Putamen (tissue), 1 donor: ENCODE measurements at regions not wholly inside any gene's neighbourhood (a gene's known extent, or its start where the extent isn't known, plus 50 kb on each side); places are given as distances from the start of the nearest gene placed in this dataset.
"Not testable (repeated sequence)": the region's sequence is repeated elsewhere in the genome, so short reads cannot be mapped to it uniquely, and the experiment has no call there.

Experiments
- DNase-seq: peaks from one replicate; pipeline ENCODE4 v3.0.0-alpha.2; 2016; ENCODE audit warnings: low spot score

DNA sequence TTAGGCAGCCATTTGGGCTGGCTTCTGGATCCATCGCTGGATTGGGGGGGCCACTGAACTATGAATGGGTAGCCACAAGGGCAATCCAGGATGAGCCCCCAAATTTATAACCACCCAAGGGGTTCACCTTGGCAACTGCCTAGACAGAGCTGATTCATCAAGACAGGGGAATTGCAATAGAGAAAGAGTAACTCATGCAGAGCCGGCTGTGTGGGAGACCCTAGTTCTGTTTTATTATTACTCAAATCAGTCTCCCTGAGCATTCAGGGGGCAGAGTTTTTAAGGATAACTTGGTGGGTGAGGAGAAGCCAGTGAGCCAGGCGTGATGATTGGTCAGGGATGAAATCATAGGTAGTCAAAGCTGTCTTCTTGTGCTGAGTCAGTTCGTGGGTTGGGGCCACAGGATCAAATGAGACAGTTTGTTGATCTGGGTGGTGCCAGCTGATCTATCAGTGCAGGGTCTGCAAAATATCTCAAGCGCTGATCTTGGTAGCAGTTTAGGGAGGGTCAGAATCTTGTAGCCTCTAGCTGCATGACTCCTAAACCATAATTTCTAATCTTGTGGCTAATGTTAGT is 57.9 kb downstream of the DNAJB9 start:
- no peak for DNase-seq

DNA sequence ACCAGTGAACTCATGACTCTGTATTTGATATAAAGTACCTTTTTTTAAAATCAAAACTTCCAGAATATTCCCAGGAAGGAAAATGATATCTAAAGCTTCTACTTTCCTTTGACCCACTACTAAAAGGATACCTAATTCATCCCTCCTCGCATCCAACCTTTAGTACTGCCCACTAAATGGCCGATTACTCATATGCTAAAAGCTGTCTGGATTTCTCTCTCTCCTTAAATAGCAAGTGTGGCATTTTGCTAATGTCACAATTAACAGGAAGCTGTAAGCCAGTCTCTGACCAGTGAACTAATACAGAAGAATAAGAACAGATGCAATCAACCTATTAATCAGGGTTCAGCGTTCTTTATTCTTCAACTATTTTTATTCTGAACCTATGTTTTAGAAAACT is 59.0 kb downstream of the DNAJB9 start:
- DNase-seq = no peak

DNA sequence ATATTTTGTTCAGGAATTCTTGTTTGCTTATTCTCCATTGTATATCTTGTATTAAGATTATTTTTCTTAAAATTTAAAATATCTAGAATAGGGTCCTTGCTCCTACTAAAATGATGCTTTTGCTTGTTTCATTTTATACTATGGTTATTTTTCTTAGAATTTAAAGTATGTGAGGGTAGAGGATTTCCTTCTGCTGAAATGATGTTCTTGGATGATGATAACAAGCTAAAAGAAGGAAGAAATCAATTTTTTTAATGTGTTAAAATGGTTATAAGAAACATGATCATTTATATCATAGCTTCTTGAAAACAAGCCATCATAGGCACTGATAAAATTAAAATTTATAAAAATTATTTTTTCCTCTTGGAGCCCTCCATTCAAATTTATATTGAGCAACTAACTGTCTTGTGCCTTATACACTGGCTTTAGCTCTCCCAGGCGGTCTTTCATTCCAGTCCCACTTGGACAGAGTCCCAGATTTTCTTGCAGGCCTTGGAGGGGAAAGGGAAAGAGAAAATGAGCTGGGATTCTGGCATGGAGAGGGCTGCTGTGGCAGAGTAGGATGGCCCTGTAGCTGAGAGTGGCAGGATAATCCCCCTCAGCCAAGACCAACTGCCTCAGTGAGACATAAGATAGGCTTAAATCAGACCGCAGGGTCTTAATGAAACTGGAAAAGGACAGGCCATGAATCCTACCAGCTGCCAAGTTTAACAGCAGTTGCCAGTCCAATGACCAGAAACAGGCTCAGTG is 60.2 kb downstream of the DNAJB9 start:
- DNase-seq = peak; percentile 42

DNA sequence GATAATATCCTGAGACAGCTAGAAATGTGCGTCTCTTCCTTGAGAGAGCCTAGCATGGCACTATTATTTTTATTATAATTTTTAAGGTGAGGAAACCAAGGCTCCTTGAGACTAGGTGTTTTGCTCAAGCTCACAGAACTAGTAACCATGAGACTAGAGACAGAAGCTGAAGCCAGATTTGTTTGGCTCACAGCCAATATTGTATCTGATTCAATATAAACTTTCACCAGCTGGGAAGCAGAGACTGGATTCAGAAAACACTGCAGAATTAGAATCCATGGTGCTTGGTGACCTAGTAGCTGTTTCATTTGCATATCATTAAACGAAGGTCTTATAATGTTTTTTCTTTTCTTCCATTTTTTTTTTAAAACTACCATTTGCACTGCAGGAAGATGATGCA is 64.4 kb downstream of the DNAJB9 start:
- DNase-seq = no peak

DNA sequence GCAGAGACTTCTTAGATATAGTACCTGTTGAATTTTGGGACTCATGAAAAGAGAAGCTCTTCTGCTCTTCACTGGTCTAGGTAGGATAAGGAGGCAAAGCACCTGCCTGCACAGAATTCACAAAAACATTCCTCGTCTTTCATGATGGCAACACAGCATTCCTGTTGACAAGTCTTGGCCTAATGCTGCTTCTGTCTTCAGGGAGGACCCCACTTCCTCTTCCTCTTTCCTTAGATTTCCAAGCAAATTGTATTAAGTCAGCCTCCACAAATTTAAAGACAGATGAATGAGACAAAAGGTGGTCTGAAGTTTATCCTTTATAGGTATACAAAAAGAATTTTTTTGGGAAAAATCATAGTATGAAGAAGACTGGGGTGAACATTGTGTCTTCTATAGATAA is 64.9 kb downstream of the DNAJB9 start:
- DNase-seq = no peak

DNA sequence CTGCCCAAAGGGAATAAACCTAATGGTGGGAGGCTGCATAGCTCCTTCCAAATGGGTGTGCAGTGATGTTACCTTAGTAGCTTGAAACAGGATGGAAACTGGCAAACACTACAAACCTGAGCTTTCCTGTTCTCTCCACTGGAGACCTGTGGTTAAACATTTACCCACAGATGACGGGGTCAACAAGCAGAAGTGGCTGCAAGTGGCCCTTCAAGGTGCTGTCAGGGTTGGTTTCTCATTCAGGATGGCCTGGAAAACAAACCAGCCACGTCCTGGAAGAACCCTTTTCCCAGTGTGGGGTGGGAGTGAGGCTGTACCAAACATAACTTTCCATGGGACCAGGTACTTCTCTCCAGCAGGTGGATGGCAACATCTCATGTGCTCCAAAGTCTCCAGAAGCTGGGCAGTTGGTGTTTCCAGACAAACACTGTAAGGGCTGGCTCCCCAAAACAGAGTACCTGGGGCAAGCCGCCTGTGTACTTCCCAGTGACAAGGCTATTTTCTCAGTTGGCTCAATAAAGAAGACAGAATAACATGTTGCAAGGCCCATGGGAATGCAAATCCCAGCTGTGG is 67.5 kb downstream of the DNAJB9 start:
- no peak for DNase-seq

DNA sequence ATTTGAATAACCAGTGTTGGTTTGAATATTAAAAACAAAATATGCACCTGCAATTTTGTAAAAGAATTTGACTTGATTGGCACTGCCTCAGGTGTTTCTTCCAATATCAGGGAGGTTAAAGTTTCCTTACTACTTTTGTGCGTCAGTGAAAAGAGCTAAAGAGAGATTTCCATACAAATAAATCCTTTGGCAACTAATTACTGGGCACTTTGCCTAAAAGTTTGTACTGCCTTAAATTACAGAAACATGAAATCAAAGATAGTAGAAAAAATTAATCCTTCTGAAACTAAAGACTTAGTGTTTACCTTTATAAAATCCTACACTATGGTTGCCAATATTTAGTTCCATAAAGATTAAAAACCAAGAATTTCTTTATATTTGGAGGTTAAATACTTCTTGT is 72.5 kb downstream of the DNAJB9 start:
- DNase-seq = no peak

DNA sequence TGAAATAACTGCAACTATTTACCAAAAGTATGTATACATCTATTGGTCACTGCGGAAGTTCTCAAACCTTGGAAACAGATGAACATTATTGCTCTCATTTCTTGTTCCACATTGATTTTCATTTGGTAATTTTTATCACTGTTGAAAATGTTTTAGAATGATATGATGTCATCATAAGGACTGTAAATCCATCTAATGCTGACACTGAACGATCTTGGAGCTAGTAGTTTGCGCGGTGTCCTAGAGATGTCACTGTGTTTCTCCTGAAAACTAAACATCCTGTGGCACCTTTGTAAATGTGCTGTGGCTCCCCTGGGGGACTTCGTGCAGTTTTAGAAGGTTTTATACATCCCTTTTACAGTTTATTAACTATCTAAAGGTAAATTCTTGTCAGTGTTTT is 73.5 kb downstream of the DNAJB9 start:
- no peak for DNase-seq

DNA sequence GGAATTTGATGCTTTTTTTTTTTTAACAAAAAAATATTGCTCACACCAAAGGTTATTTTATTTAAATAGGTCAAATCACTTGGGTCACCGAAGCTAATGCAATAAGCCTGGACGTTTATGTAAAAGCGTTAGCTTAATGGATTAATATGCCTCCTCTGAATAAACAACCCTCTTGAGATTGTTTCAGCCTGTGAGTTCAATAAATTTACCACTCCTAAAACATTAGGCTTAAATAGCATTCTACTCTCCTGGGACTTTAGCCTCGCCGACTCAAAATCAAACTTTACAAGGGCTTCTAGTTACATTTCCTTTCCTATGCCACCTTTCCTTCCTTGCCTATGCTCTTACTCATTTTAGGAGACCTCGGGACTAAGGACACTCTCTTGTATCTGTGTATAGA is 79.3 kb downstream of the DNAJB9 start:
- DNase-seq = no peak

DNA sequence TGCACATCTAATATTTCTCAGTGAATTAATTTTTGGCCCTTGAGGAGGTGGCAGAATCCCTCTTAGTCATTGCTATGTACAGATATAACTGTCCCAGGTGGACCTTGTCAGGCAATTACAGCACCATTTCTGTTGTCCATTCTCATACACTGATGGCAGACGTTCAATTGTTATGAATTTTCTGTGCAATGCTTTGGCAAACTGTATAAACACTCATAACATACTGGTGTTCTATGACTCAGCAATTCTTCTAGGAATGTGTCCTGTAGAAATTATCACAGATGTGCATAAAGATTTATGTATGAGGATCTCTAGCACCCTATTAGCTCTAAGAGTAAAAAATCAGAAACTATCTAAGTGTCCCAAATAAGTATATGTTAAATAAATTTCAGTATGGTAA is 80.8 kb downstream of the DNAJB9 start:
- DNase-seq = no peak

DNA sequence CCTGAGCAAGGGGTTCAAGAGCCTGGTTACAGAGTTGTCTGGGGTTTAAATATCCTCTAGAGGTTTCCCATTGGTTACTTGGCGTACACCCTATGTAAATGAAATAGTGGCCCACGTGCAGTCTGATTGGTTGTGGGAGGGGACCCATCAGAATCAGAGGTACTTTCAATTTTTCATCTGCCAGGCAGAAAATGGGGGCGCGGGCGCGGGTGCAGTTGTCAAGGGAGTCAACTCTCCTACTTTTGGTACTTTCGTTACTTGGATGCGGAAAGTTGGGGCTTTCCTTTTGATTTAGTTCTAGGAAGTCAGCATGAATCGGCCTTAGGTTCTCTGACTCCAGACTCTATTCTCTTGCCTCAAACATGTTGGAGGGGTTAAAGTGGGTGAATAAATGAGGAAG is 83.2 kb downstream of the DNAJB9 start:
- no peak for DNase-seq

DNA sequence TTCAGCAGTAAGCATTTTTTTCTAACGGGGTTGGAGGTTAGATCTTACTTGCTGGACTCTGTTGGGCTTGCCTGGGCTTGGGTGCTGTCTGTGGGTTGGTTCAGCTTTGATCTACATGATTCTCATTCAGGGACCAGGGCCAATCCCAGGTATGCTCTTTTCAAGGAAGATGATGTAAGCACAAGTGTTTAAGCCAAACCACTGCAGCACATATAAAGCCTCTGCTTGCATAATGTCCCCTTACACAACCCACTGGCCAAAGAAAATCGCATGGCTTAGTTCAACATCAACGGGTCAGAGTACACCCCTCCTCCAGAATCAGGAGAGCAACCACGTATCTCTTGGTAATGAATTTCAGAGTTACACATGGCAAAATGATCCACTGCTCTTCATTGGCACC is 83.9 kb downstream of the DNAJB9 start:
- no peak for DNase-seq

DNA sequence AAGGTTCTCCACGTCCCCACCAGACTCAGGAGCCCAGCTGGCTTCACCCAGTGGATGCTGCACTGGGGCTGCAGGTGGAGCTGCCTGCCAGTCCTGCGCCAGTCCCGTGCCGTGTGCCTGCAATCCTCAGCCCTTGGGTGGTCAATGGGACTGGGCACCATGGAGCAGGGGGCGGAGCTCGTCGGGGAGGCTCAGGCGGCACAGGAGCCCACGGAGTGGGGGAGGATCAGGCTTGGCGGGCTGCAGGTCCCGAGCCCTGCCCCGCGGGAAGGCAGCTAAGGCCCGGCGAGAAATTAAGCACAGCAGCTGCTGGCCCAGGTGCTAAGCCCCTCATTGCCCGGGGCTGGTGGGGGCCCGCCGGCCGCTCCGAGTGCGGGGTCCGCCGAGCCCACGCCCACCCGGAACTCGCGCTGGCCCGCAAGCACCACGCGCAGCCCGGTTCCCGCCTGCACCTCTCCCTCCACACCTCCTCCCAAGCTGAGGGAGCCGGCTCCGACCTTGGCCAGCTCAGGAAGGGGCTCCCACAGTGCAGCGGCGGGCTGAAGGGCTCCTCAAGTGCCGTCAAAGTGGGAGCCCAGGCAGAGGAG is 87.6 kb downstream of the DNAJB9 start:
- not testable (repeated sequence) for DNase-seq

DNA sequence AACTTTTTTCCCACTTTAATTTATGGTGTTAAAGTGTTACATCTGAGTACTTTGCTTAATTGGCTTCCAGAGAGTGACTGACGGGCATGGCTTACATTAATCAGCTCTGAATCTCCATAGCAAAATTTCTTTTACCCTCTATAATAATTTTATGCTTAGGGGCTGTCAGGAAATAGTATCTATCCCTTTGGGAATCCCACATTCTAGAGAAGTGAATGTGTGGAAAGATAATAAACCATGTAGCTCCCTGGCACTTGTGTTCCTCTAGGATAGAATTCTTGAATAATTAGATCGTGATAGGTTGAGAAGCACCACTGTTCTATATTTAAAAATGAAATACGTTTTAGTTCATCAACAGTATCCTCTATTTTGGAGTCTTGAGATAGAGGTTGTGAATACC is 89.6 kb downstream of the DNAJB9 start:
- no peak for DNase-seq

DNA sequence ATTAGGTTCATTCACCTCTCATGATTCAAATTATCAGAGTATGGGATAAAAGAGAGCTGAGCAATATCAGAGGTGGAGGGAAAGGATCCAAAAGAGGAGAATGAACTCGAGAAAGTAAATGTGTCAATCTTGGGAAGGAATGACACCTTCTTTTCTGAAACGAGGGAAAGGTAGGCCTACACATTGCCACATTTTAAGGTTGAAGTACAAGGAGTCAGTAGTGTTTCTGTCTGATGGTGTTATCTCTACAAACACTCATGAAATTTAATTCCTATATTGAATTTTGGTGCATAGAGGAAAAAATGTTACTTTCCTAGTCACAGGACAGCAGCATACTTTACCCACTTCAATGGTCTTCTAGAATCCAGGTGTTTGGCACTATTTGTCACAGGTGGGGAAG is 90.2 kb downstream of the DNAJB9 start:
- DNase-seq = no peak

DNA sequence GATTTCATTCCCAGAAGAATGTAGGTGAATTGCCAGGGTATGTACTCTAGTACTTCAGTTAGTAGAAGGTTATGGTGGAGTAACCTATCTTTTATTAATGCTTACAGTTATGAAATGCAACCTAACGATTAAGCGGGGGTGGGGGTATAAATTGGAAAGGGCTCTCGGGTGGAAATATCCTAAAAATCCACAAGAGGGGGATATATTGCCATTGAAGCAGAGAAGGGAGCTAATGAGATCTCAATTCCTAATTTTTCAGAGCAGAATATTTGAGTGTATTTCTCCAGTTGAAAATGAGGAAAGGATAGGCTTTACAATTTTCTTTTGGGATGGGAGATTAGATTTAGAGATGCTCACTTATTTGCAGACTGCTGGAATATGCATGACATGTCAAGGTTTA is 90.8 kb downstream of the DNAJB9 start:
- no peak for DNase-seq

DNA sequence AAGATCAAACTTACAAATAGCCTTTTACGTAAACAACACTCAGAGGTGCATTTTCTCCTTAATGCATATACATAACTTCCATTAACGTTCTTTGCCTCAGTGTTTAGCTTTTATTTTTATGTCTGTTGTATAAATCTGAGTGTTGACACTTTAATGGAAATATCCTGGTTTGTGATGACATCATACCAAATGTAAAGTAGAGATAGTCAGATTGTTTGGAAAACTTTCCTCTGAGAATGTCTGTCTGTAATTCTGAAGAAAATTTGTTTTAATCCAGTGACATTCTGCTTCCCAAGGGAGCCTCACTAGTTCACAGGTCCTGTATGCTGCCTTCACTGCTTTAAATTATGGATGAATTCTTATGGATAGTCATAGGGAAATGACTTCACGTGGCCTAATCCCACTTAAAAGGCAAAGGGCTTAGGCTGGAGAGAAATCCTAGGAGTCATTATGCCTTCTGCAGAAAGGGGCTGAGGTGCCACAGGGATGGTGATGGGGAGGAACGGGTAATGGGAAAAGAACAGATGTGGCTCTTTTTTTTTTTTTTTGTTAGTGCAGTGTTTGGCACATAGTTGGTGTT is 93.2 kb downstream of the DNAJB9 start:
- no peak for DNase-seq

DNA sequence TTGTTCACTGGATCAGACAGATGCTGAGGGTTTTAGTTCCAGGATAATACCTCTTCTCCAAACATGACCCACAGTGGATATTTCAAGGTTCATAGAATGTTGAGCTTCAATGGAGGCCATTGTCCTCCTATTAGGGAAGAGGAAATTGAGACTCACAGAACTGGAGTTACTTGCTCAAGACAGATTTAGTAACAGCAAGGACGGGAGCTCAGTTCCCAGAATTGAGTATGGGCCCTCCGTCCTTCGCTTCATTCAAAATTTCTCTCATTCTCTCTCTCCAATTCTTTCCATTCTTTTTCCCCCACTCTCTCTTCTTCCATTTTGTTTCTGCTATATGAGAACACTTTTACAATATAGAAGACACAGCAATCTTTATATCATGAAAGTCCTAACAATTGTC is 94.0 kb downstream of the DNAJB9 start:
- DNase-seq = no peak

DNA sequence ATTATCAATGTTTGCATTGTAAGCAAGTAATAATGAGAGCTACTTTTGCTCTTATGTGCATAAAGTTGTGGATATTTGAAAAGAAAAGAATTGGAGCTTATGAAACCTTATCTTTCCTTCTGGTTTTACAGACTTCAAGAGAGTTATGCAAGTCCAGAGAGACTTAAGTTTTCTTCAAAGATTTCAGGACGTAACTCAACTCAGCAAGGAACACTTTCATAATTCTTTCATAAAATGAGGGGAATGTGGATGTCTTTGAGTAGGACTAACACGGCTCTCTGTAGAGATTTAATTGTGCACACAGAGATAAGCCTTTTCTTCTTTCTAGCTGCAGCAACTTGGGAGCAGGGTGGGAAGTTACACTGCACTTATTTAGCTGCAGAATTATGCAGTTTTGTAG is 97.5 kb downstream of the DNAJB9 start:
- DNase-seq = no peak

DNA sequence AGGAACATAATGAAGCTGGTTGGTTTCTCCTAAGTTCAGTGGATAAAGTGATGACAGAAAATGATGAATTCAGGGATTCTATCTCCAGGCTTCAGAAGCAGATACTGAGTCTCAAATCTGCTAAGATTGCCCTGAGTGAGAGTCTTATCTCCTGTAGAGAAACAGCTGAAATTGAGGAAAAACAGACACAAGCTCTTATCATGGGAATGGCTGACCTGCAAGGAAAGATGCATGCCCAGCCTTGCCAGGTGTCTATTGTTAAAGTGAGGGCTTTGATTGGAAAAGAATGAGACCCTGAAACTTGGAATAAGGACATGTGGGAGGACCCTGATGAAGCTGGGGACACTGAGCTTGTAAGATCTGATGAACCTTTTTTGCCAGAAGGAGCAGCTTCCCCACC is 100.3 kb downstream of the DNAJB9 start:
- DNase-seq = no peak

DNA sequence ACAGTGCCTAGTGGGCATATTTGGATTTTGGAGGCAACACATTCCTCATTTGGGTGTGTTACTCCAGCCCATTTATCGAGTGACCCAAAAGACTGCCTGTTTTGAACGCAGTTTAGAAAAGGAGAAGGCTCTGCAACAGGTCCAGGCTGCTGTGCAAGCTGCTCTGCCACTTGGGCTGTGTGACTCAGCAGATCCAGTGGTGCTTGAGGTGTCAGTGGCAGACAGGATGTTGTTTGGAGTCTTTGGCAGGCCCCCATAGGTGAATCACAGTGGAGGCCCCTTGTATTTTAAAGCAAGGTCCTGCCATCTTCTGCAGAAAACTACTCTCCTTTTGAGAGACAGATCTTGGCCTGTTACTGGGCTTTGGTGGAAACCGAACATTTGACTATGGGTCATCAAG is 104.0 kb downstream of the DNAJB9 start:
- not testable (repeated sequence) for DNase-seq

DNA sequence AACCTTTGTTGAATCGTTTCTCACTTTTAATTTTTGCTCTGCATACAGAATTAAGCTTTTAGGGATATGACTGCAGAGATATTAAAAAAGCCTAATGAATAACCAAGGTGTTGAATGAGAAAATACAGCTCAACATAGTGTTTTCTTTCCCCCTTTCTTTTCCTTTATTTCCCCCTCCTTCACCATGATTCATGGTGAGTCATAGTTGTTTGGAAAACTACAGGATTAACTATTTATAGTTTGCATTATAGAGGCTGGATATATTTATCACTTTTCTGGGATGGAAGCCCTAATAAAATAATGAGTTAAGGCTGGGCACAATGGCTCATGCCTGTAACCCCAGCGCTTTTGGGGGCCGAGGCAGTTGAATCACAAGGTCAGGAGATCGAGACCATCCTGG is 115.0 kb downstream of the DNAJB9 start:
- DNase-seq = no peak

DNA sequence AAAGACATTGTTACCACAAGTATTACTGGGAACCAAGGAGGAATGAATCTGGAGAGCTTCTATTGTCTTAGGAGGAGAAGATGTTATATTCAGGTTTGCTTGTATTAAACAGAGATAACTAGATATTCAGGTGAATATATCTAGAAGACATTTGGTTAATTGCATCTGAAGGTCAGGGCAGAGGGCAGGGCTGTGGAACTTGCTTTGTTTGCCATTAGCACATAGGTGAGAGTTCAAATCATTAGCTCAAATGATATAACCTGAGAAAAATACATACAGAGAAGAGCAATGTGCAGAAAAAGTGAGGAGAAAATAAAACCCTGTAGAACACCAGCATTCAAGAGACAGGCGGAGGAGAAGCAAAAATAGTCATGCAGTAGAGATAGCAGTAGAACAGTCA is 116.8 kb downstream of the DNAJB9 start:
- DNase-seq = no peak
